Pancreas (tissue), 10 donors: ENCODE measurements at regions not wholly inside any gene's neighbourhood (a gene's known extent, or its start where the extent isn't known, plus 50 kb on each side); places are given as distances from the start of the nearest gene placed in this dataset.

Experiments used
- ATAC-seq, 4 donors: fragments of 200-7000 bp; cut with Tn5 transposase; one replicate each; pipeline versions ENCODE4 v1.8.0 to v1.9.1; 2020; ENCODE audit warnings: mild to moderate bottlenecking in 4 of 4, moderate library complexity in 4 of 4
- DNase-seq, 6 donors: peaks; one replicate each; pipeline ENCODE4 v3.0.0-alpha.2; 2020
- FAIRE-seq: peaks from 2 replicates; lab custom pipeline; 2012; peaks lifted over from hg19 to GRCh38; lab: Jason Lieb, UNC
- H3K27ac ChIP-seq, 4 donors: fragments of 200-600 bp; sonication (generic); 1 replicate in 3 of 4; 2 replicates in 1 of 4; pipeline versions ENCODE4 v1.5.0 to v1.8.0; 2020
- H3K27me3 ChIP-seq, 4 donors: fragments of 200-600 bp; one replicate each; pipeline ENCODE4 v1.8.0; 2021
- H3K36me3 ChIP-seq, 3 donors: fragments of 200-600 bp; sonication (generic) in 1 of 3; one replicate each; pipeline versions ENCODE4 v1.5.0 to v1.8.0; 2020 to 2021
- H3K4me1 ChIP-seq, 3 donors: fragments of 200-600 bp; one replicate each; pipeline ENCODE4 v1.8.0; 2021
- H3K4me3 ChIP-seq, 4 donors: fragments of 200-600 bp; sonication (generic) in 2 of 4; one replicate each; pipeline versions ENCODE4 v1.5.0 to v1.8.0; 2020 to 2021
- H3K9me3 ChIP-seq, 4 donors: fragments of 200-600 bp; one replicate each; pipeline ENCODE4 v1.8.0; 2021
- WGBS, 2 donors: extraction: QIAGEN DNeasy Blood & Tissue Kit; methylation state at CpG; one replicate each; pipeline ENCODE4 v1.1.7; 2013; 5-methylcytosine and 5-hydroxymethylcytosine counted together
- intact Hi-C, 3 donors: fragments of 100-400 bp; cut with DNase I; formaldehyde crosslinking; loops; one replicate each; pipeline versions ENCODE4 v1.11.1 to v1.14.2; 2022
- TF ChIP-seq, protein P1 (sequence below), 4 donors: fragments of 200-600 bp; sonication (generic) in 3 of 4; IDR thresholded peaks; one replicate each; pipeline versions ENCODE4 v1.5.0 to v1.8.0; 2021; ENCODE audit warnings: antibody characterized with exemption in 4 of 4
- donor health status: healthy with polysubstance abuse.
- donor health status: DM: no; HTN: no; CAD: no; lungs with moderate emphysema.
- donor health status: DM: no; HTN: no; CAD: no.
- donor health status: control.
- donor health status: control.
- donor health status: Bipolar disorder and iron deficiency.
- donor health status: DM: yes; HTN: yes; CAD: no.
- donor health status: DM: no; HTN: no; CAD: no.
- donor health status: DM: no; HTN: no; CAD: no.
- donor health status: DM: yes; HTN: yes; CAD: no.

GRCh38 chr11:92297567-92298553, 73.2 kb downstream of the FAT3 start:
- TF ChIP-seq, protein P1, sequence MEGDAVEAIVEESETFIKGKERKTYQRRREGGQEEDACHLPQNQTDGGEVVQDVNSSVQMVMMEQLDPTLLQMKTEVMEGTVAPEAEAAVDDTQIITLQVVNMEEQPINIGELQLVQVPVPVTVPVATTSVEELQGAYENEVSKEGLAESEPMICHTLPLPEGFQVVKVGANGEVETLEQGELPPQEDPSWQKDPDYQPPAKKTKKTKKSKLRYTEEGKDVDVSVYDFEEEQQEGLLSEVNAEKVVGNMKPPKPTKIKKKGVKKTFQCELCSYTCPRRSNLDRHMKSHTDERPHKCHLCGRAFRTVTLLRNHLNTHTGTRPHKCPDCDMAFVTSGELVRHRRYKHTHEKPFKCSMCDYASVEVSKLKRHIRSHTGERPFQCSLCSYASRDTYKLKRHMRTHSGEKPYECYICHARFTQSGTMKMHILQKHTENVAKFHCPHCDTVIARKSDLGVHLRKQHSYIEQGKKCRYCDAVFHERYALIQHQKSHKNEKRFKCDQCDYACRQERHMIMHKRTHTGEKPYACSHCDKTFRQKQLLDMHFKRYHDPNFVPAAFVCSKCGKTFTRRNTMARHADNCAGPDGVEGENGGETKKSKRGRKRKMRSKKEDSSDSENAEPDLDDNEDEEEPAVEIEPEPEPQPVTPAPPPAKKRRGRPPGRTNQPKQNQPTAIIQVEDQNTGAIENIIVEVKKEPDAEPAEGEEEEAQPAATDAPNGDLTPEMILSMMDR (IDR thresholded peaks at IDR 0.05): no peak
- intact Hi-C loops: no loop called here
- H3K27ac ChIP-seq: no peak overlapping the region
- no peaks in the 10 kb centered on the region for H3K36me3 ChIP-seq
- ATAC-seq (no peak), DNase-seq (no peak), FAIRE-seq (no peak)
- no peaks in the 10 kb centered on the region for H3K27me3 ChIP-seq
- no peaks in the 10 kb centered on the region for H3K4me1 ChIP-seq
- H3K9me3 ChIP-seq: no peaks in the 10 kb centered on the region
- H3K4me3 ChIP-seq: no peak overlapping the region
- WGBS, 2 donors: 66 to 70% methylated on average over 3 of the region's 3 CpGs

GRCh38 chr11:92300876-92301275, 76.3 kb downstream of the FAT3 start:
- H3K27ac ChIP-seq: no peak overlapping the region
- ATAC-seq (no peak), DNase-seq (no peak), FAIRE-seq (no peak)
- intact Hi-C loops: no loop called here
- H3K9me3 ChIP-seq: no peaks in the 10 kb centered on the region
- no peaks in the 10 kb centered on the region for H3K4me1 ChIP-seq
- H3K4me3 ChIP-seq: no peak overlapping the region
- H3K36me3 ChIP-seq: no peaks in the 10 kb centered on the region
- H3K27me3 ChIP-seq: no peaks in the 10 kb centered on the region
- WGBS, 2 donors: 86 to 94% methylated on average over 2 of the region's 2 CpGs
- TF ChIP-seq, protein P1 (IDR thresholded peaks at IDR 0.05): no peak

- H3K27ac ChIP-seq: no peak overlapping the region
- H3K27me3 ChIP-seq: no peaks in the 10 kb centered on the region
- WGBS, 2 donors: 93 to 94% methylated on average over 4 of the region's 4 CpGs
- DNase-seq (no peak), ATAC-seq (no peak), FAIRE-seq (no peak)
- intact Hi-C loops: no loop called here
- H3K36me3 ChIP-seq: no peaks in the 10 kb centered on the region
- H3K4me3 ChIP-seq: no peak overlapping the region
- TF ChIP-seq, protein P1 (IDR thresholded peaks at IDR 0.05): no peak
- H3K4me1 ChIP-seq: peaks cover 0 to 6% (median 0%) of the 10 kb centered on the region in 3 donors
- H3K9me3 ChIP-seq: no peaks in the 10 kb centered on the region
These were observed 78.2 kb downstream of the FAT3 start for GRCh38 chr11:92302770-92303169.

GRCh38 chr11:92304271-92304670, 79.7 kb downstream of the FAT3 start:
- Histone ChIP-seq H3K4me1 (peaks cover 0 to 7% (median 0%) of the 10 kb centered on the region in 3 donors), H3K9me3 (no peaks in the 10 kb centered on the region), H3K36me3 (no peaks in the 10 kb centered on the region), H3K27me3 (no peaks in the 10 kb centered on the region), H3K4me3 (no peak overlapping the region), H3K27ac (no peak overlapping the region)
- TF ChIP-seq, protein P1 (IDR thresholded peaks at IDR 0.05): no peak
- intact Hi-C loops: no loop called here
- 55 to 63% methylated on average over 1 of the region's 1 CpG for WGBS, 2 donors
- FAIRE-seq (no peak), DNase-seq (no peak), ATAC-seq (no peak)
